ENCODE measurements at regions not wholly inside any gene's neighbourhood (a gene's known extent, or its start where the extent isn't known, plus 50 kb on each side); places are given as distances from the start of the nearest gene placed in this dataset.
A peak's percentile ranks its signal among the peaks of the same experiment; 100 is the strongest.

GRCh38 chr12:58765076-58765475 lies 155.2 kb downstream of the LRIG3 start:
- no peak for DNase-seq

DNA sequence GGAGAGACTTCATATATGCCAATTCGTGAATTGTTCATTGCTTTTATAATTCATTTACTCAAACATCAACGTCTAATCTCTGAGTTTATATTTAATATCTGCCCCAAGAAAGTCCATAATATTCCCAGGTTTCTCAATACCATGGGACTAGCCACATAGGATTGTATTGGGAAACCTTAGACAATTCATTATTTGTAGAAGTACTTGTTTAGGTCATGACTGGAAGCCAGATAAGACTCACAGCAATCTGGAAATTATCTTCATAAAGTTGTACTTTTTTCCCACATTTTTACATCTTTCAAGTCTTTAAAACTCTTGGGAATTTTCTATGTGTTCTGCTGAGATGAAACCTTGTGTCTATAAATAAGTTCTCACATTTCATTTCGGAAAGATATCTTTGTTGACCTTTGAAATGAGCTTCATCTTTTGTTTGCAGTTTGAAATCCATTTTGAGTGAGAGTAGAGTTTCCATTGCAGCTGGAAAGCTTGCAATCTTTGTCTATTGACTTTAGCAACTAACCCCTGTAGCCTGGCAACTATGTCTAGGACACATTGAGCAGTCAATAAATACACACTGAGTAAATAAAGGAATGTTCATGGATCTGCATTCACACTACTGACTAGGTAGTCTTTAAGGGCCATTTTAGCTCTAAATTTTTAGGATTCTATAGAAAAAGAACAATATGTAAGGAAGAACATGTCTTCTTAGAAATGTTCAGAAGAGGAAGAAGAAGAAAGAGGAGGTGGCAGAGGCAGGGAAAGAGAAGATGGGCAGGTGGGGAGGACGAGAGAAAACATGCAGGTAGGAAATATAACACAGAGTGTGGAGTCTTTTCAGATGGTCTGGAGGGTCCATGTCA lies 154.4 kb downstream of the LRIG3 start:
- DNase-seq, result peak; percentile 63

DNA sequence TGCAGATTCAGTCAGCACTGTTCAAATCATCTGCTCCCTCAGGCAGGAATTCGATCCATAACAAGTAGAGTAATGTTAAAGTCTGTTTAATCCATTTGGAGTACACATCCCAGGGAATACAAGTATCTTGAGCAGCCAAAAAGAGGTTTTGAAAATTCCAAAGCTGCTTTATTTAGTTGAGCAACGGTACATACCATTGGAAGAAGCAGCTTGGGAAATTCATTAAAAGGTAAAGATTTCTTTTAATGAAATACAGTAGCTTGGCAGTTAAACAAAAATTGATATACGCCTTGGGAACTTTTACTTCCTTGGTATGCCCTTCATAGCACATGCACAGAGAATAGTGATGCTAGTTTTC lies 153.8 kb downstream of the LRIG3 start:
- DNase-seq, result no peak

GRCh38 chr12:58767496-58767895 lies 152.8 kb downstream of the LRIG3 start:
- DNase-seq, result no peak

DNA sequence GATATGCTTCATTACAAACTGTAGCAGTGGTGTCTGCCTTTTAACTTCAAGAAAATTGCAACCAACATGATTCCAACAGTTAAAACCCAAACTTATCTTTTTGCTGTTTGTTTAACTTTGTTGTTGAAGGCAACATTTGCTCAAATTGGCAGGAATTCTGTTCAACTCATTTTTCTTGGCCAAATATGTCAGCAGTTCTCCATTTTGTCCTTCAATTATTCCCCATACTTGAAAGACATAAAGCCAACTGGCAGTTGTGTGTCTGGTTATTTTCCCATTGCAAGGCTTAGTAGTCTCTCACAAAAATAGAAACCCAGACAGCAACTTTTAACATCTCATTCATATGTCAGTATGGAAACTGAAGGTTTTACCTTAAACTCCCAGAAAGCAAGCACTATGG lies 146.3 kb downstream of the LRIG3 start:
- DNase-seq, result no peak

DNA sequence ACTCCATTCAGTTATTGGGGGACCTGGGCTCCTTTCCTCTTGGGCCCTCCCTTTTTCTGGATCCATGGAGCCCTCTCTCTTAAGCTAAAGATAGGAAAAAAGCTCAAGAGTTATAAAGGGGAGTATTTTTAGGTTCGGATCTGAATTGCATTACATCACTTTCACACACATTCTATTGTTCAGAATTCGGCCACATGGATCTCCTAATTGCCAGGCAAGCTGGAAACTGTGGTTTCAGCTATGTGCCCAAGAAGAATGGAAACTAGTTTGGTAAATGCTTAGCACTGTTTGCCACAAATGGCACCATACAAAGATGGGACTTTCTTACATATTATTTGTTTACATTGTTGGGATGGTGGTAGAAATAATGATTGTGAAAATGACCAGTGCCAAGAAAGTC lies 145.6 kb downstream of the LRIG3 start:
- DNase-seq, result no peak

GRCh38 chr12:58775396-58775795 lies 144.9 kb downstream of the LRIG3 start:
- no peak for DNase-seq

- DNase-seq, result no peak
Observed at GRCh38 chr12:58776144-58776543, 144.2 kb downstream of the LRIG3 start.

DNA sequence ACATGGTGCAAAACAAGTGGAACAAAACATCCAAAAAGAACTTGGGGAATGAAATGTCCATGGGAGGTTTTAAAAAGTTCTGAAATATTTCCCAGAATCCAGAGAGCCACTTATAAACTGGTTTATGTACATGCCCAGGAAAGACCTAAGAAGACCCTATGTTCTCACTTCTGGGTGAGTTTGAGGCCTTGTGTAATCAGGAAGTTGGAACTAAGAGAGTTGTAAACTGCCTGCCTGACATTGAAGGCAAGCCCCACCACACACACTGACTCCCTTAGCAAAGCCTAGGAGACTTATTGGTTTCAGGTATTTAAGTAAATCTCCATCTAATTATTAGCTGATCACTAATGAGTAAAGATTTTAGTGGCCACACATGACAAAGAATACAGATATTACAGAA lies 142.5 kb downstream of the LRIG3 start:
- no peak for DNase-seq

DNA sequence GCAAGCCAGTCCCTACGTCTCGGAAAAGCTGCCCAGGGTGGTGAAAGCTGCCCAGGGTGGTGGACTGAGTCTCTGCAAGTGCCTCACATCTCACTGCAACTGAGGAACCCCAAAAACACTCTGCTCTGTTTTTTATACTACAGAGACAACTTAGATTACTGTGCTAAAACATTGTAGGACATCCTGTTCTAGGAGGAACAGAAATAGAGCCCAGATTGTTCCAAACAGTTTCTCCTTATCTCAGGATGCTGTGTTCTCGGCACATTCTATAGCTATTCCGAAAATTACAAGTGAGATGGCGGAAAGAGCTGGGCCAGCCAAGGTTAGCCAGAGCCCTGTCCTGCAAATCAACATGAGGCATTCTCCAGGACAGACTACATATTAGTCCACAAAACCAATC lies 138.7 kb downstream of the LRIG3 start:
- DNase-seq, result no peak

DNA sequence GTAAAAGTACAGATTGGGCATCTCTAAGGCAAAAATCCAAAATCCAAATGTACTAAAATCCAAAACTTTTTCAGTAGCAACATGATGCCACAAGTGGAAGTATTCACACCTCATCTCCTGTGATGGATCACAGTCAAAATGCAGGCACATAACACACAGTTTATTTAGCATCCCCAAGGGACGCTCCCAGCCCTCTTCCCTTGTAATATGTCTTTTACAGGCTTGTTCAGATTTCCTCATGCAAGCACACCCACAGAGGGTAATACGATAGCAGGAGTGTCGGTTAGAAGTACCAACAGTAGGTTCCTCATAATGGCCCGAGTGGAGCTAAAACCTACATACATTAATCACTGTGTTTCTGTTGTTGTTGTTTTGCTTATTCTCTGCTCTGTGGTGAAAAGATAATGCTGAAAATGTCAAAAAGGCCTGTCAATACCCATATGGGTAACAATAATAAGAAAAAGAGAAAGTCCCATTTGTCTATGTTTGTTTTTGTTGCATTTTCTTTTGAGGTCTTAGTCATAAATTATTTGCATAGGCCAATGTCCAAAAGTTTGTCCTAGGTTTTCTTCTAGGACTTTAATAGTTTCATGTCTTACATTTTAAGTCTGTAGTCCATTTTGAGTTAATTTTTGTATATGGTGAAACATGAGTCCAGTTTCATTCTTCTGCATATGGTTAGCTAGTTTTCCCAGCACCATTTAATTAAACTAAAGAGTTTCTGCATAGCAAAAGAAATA lies 133.1 kb downstream of the LRIG3 start:
- no peak for DNase-seq

GRCh38 chr12:58794859-58795258 lies 125.4 kb downstream of the LRIG3 start:
- no peak for DNase-seq

GRCh38 chr12:58795825-58796224 lies 124.5 kb downstream of the LRIG3 start:
- DNase-seq, result no peak

DNA sequence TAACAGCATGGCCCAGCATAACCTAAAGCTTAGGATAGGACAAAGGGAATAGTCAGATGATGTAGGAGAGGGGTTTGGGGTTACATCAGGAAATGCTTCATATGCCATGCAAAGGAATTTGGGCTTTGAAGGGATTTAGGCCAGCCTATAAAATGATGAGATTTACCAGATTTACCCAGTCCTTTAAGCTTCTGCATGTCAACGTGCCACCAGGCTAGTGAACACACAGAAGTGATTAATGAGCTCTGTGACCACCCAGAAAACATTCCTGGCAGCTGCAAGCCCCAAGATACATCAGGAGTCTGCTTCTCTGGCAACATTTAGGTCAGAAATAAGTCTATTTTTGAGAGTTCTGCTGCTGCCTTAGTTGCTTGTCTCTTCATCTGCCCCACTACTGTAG lies 118.3 kb downstream of the LRIG3 start:
- DNase-seq, result no peak

GRCh38 chr12:58803908-58804307 lies 116.4 kb downstream of the LRIG3 start:
- no peak for DNase-seq

DNA sequence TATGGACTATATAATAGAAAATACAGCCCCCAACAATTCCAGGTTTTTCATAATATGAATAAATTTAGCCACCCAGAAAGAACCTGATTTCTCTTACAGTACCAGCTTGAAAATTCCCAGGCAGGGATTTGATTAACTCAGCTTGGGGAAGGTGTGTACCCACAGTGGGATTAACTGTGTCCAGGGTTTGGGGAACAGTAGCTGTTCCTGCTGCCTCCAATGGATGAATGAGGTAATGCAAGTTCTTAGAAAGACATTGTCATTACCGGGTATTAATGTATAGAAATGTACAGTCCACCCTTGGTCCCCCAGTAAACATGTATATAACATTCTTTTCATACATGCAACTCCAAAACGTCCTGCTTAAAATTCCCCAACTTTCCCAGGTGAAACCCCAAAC lies 115.6 kb downstream of the LRIG3 start:
- DNase-seq, result no peak

DNA sequence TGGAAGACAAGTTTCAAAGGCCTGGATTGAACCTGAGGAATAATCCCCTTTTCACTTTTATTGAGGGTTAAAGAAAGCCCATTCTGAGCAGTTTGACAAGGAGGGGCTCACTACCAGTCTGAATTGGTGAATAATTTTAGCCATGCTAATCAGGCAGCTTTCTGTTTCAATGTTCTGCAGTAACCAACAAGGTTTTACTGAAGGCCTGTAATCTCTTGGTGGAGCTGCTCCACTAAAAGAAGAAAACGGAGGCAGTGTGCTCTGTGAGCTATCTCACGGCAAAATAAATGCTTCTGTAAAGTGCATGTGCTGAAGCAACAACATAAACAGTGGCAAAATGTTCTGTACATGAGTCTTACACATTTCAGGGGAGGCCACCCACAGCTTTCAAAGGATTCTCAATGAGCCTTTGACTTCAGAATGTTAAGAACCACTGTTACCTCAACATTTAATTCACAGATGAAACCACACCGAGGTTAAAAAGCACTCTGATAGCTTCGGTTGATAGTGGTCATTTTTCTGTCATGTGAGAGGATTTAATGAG lies 111.2 kb downstream of the LRIG3 start:
- no peak for DNase-seq

- DNase-seq, result no peak
Observed at GRCh38 chr12:58811346-58811745, 109.0 kb downstream of the LRIG3 start.

GRCh38 chr12:58812214-58812613 lies 108.1 kb downstream of the LRIG3 start:
- DNase-seq, result no peak

GRCh38 chr12:58814036-58814435 lies 106.3 kb downstream of the LRIG3 start:
- no peak for DNase-seq

GRCh38 chr12:58815235-58815634 lies 105.1 kb downstream of the LRIG3 start:
- no peak for DNase-seq

- no peak for DNase-seq
Observed at GRCh38 chr12:58818546-58818945, 101.8 kb downstream of the LRIG3 start.

- no peak for DNase-seq
Observed at GRCh38 chr12:58819345-58819744, 101.0 kb downstream of the LRIG3 start.

DNA sequence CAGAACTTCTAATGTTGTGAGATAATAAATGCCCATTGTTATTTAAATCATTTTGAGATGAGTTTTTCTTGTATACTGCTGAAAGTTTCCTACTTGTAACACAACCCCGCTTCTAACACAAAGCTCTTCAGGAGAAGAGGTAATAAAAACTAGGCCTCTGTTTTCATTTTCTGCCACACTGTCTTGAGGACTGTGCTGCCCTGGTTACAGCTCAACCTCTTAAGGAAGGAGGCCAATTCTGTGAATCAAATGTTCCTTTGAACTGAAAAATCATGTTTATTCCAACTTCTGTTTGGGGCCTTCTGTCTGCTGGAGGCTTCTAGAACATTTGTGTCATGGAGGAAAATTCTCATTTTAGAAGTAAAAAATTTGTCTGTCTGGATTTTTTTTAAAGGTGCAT lies 100.3 kb downstream of the LRIG3 start:
- DNase-seq, result no peak
